ENCODE measurements at regions not wholly inside any gene's neighbourhood (a gene's known extent, or its start where the extent isn't known, plus 50 kb on each side); places are given as distances from the start of the nearest gene placed in this dataset.
A peak's percentile ranks its signal among the peaks of the same experiment; 100 is the strongest.

- Histone ChIP-seq H3K27me3 (replicated peaks; ENCODE audit: control insufficient read depth, insufficient read depth, low read length) (peaks cover 24% of the 10 kb centered on the region), H3K36me3 (ENCODE audit: control insufficient read depth, insufficient read depth, low read length, severe bottlenecking) (no peaks in the 10 kb centered on the region), H3K9me3 (ENCODE audit: control insufficient read depth, low read length) (peaks cover 3% of the 10 kb centered on the region), H3K4me3 (ENCODE audit: low read length) (no peak overlapping the region), H3K4me1 (ENCODE audit: control insufficient read depth, insufficient read depth, low read length) (no peaks in the 10 kb centered on the region), H3K9ac (ENCODE audit: low read length) (no peak overlapping the region)
- DNase-seq (ENCODE audit: low read depth), result no peak
Observed at GRCh38 chr20:52279706-52280105, 88.1 kb upstream of the ZFP64 start.

GRCh38 chr20:52275181-52275691, 83.7 kb upstream of the ZFP64 start:
- Histone ChIP-seq H3K36me3 (ENCODE audit: control insufficient read depth, insufficient read depth, low read length, severe bottlenecking) (no peaks in the 10 kb centered on the region), H3K4me1 (ENCODE audit: control insufficient read depth, insufficient read depth, low read length) (no peaks in the 10 kb centered on the region), H3K9me3 (ENCODE audit: control insufficient read depth, low read length) (no peaks in the 10 kb centered on the region), H3K4me3 (ENCODE audit: low read length) (no peak overlapping the region), H3K27me3 (replicated peaks; ENCODE audit: control insufficient read depth, insufficient read depth, low read length) (no peaks in the 10 kb centered on the region), H3K9ac (ENCODE audit: low read length) (no peak overlapping the region)
- no peak for DNase-seq (ENCODE audit: low read depth)

- Histone ChIP-seq H3K36me3 (ENCODE audit: control insufficient read depth, insufficient read depth, low read length, severe bottlenecking) (no peaks in the 10 kb centered on the region), H3K4me1 (ENCODE audit: control insufficient read depth, insufficient read depth, low read length) (peaks cover 16% of the 10 kb centered on the region), H3K9me3 (ENCODE audit: control insufficient read depth, low read length) (no peaks in the 10 kb centered on the region), H3K4me3 (ENCODE audit: low read length) (no peak overlapping the region), H3K9ac (ENCODE audit: low read length) (no peak overlapping the region), H3K27me3 (replicated peaks; ENCODE audit: control insufficient read depth, insufficient read depth, low read length) (no peaks in the 10 kb centered on the region)
- DNase-seq (ENCODE audit: low read depth), result no peak
Observed at GRCh38 chr20:52270696-52271095, 79.1 kb upstream of the ZFP64 start.

- H3K9me3 ChIP-seq (ENCODE audit: control insufficient read depth, low read length), result no peaks in the 10 kb centered on the region
- no peak for DNase-seq (ENCODE audit: low read depth)
- H3K27me3 ChIP-seq (replicated peaks; ENCODE audit: control insufficient read depth, insufficient read depth, low read length), result no peaks in the 10 kb centered on the region
- no peak overlapping the region for H3K9ac ChIP-seq (ENCODE audit: low read length)
- no peak overlapping the region for H3K4me3 ChIP-seq (ENCODE audit: low read length)
- peaks cover 16% of the 10 kb centered on the region for H3K4me1 ChIP-seq (ENCODE audit: control insufficient read depth, insufficient read depth, low read length)
- H3K36me3 ChIP-seq (ENCODE audit: control insufficient read depth, insufficient read depth, low read length, severe bottlenecking), result no peaks in the 10 kb centered on the region
Observed at GRCh38 chr20:52270001-52270606, 78.5 kb upstream of the ZFP64 start.

- H3K4me3 ChIP-seq (ENCODE audit: low read length), result no peak overlapping the region
- H3K36me3 ChIP-seq (ENCODE audit: control insufficient read depth, insufficient read depth, low read length, severe bottlenecking), result no peaks in the 10 kb centered on the region
- peaks cover 16% of the 10 kb centered on the region for H3K4me1 ChIP-seq (ENCODE audit: control insufficient read depth, insufficient read depth, low read length)
- DNase-seq (ENCODE audit: low read depth), result peak; percentile 3
- H3K9ac ChIP-seq (ENCODE audit: low read length), result no peak overlapping the region
- H3K27me3 ChIP-seq (replicated peaks; ENCODE audit: control insufficient read depth, insufficient read depth, low read length), result no peaks in the 10 kb centered on the region
- no peaks in the 10 kb centered on the region for H3K9me3 ChIP-seq (ENCODE audit: control insufficient read depth, low read length)
Observed at GRCh38 chr20:52269321-52269720, 77.7 kb upstream of the ZFP64 start.

GRCh38 chr20:52268184-52268749, 76.7 kb upstream of the ZFP64 start:
- Histone ChIP-seq H3K9ac (ENCODE audit: low read length) (no peak overlapping the region), H3K4me1 (ENCODE audit: control insufficient read depth, insufficient read depth, low read length) (peaks cover 16% of the 10 kb centered on the region), H3K9me3 (ENCODE audit: control insufficient read depth, low read length) (no peaks in the 10 kb centered on the region), H3K36me3 (ENCODE audit: control insufficient read depth, insufficient read depth, low read length, severe bottlenecking) (no peaks in the 10 kb centered on the region), H3K4me3 (ENCODE audit: low read length) (no peak overlapping the region), H3K27me3 (replicated peaks; ENCODE audit: control insufficient read depth, insufficient read depth, low read length) (no peaks in the 10 kb centered on the region)
- no peak for DNase-seq (ENCODE audit: low read depth)

GRCh38 chr20:52267418-52267817, 75.8 kb upstream of the ZFP64 start:
- DNase-seq (ENCODE audit: low read depth), result no peak
- H3K4me1 ChIP-seq (ENCODE audit: control insufficient read depth, insufficient read depth, low read length), result peaks cover 16% of the 10 kb centered on the region
- H3K9me3 ChIP-seq (ENCODE audit: control insufficient read depth, low read length), result no peaks in the 10 kb centered on the region
- H3K27me3 ChIP-seq (replicated peaks; ENCODE audit: control insufficient read depth, insufficient read depth, low read length), result no peaks in the 10 kb centered on the region
- H3K4me3 ChIP-seq (ENCODE audit: low read length), result no peak overlapping the region
- H3K9ac ChIP-seq (ENCODE audit: low read length), result no peak overlapping the region
- no peaks in the 10 kb centered on the region for H3K36me3 ChIP-seq (ENCODE audit: control insufficient read depth, insufficient read depth, low read length, severe bottlenecking)

GRCh38 chr20:52263757-52264156, 72.2 kb upstream of the ZFP64 start:
- Histone ChIP-seq H3K36me3 (ENCODE audit: control insufficient read depth, insufficient read depth, low read length, severe bottlenecking) (no peaks in the 10 kb centered on the region), H3K27me3 (replicated peaks; ENCODE audit: control insufficient read depth, insufficient read depth, low read length) (peaks cover 4% of the 10 kb centered on the region), H3K4me3 (ENCODE audit: low read length) (no peak overlapping the region), H3K9me3 (ENCODE audit: control insufficient read depth, low read length) (no peaks in the 10 kb centered on the region), H3K4me1 (ENCODE audit: control insufficient read depth, insufficient read depth, low read length) (peaks cover 8% of the 10 kb centered on the region), H3K9ac (ENCODE audit: low read length) (no peak overlapping the region)
- DNase-seq (ENCODE audit: low read depth), result no peak

GRCh38 chr20:52261792-52262191, 70.2 kb upstream of the ZFP64 start:
- Histone ChIP-seq H3K4me3 (ENCODE audit: low read length) (no peak overlapping the region), H3K27me3 (replicated peaks; ENCODE audit: control insufficient read depth, insufficient read depth, low read length) (peaks cover 4% of the 10 kb centered on the region), H3K9ac (ENCODE audit: low read length) (no peak overlapping the region), H3K9me3 (ENCODE audit: control insufficient read depth, low read length) (no peaks in the 10 kb centered on the region), H3K4me1 (ENCODE audit: control insufficient read depth, insufficient read depth, low read length) (no peaks in the 10 kb centered on the region), H3K36me3 (ENCODE audit: control insufficient read depth, insufficient read depth, low read length, severe bottlenecking) (no peaks in the 10 kb centered on the region)
- no peak for DNase-seq (ENCODE audit: low read depth)

- H3K9ac ChIP-seq (ENCODE audit: low read length), result no peak overlapping the region
- no peak for DNase-seq (ENCODE audit: low read depth)
- H3K36me3 ChIP-seq (ENCODE audit: control insufficient read depth, insufficient read depth, low read length, severe bottlenecking), result no peaks in the 10 kb centered on the region
- H3K9me3 ChIP-seq (ENCODE audit: control insufficient read depth, low read length), result peaks cover under 1% of the 10 kb centered on the region
- H3K27me3 ChIP-seq (replicated peaks; ENCODE audit: control insufficient read depth, insufficient read depth, low read length), result peaks cover 11% of the 10 kb centered on the region
- H3K4me3 ChIP-seq (ENCODE audit: low read length), result no peak overlapping the region
- no peaks in the 10 kb centered on the region for H3K4me1 ChIP-seq (ENCODE audit: control insufficient read depth, insufficient read depth, low read length)
Observed at GRCh38 chr20:52259295-52259694, 67.7 kb upstream of the ZFP64 start.

- H3K27me3 ChIP-seq (replicated peaks; ENCODE audit: control insufficient read depth, insufficient read depth, low read length), result peaks cover 15% of the 10 kb centered on the region
- H3K36me3 ChIP-seq (ENCODE audit: control insufficient read depth, insufficient read depth, low read length, severe bottlenecking), result no peaks in the 10 kb centered on the region
- H3K9ac ChIP-seq (ENCODE audit: low read length), result no peak overlapping the region
- no peak for DNase-seq (ENCODE audit: low read depth)
- no peaks in the 10 kb centered on the region for H3K4me1 ChIP-seq (ENCODE audit: control insufficient read depth, insufficient read depth, low read length)
- no peak overlapping the region for H3K4me3 ChIP-seq (ENCODE audit: low read length)
- peaks cover 8% of the 10 kb centered on the region for H3K9me3 ChIP-seq (ENCODE audit: control insufficient read depth, low read length)
Observed at GRCh38 chr20:52256454-52256853, 64.9 kb upstream of the ZFP64 start.

- no peak for DNase-seq (ENCODE audit: low read depth)
- Histone ChIP-seq H3K27me3 (replicated peaks; ENCODE audit: control insufficient read depth, insufficient read depth, low read length) (peaks cover 10% of the 10 kb centered on the region), H3K9ac (ENCODE audit: low read length) (no peak overlapping the region), H3K4me3 (ENCODE audit: low read length) (no peak overlapping the region), H3K36me3 (ENCODE audit: control insufficient read depth, insufficient read depth, low read length, severe bottlenecking) (no peaks in the 10 kb centered on the region), H3K9me3 (ENCODE audit: control insufficient read depth, low read length) (peaks cover 8% of the 10 kb centered on the region), H3K4me1 (ENCODE audit: control insufficient read depth, insufficient read depth, low read length) (no peaks in the 10 kb centered on the region)
Observed at GRCh38 chr20:52252664-52253063, 61.1 kb upstream of the ZFP64 start.
